GM21825 (cell line): ENCODE measurements at regions not wholly inside any gene's neighbourhood (a gene's known extent, or its start where the extent isn't known, plus 50 kb on each side); places are given as distances from the start of the nearest gene placed in this dataset.
"Not testable (repeated sequence)": the region's sequence is repeated elsewhere in the genome, so short reads cannot be mapped to it uniquely, and the experiment has no call there.

Experiments used
- ATAC-seq: cut with Tn5 transposase; IDR thresholded peaks from one replicate; pipeline ENCODE4 v1.9.1; 2021; ENCODE audit warnings: mild to moderate bottlenecking, moderate library complexity; ENCODE audit not compliant: unreplicated experiment

GRCh38 chr13:24617256-24618010 lies 62.8 kb upstream of the ATP12A start:
- ATAC-seq = no peak

GRCh38 chr13:24618011-24618955 lies 61.9 kb upstream of the ATP12A start:
- peak; percentile 90 for ATAC-seq

GRCh38 chr13:24619282-24619681 lies 60.9 kb upstream of the ATP12A start:
- ATAC-seq = no peak

GRCh38 chr13:24622481-24623148 lies 57.6 kb upstream of the ATP12A start:
- ATAC-seq = not testable (repeated sequence)

- ATAC-seq = no peak
Observed at GRCh38 chr13:24623149-24623665, 57.0 kb upstream of the ATP12A start.

GRCh38 chr13:24624363-24624762 lies 55.8 kb upstream of the ATP12A start:
- no peak for ATAC-seq

- no peak for ATAC-seq
Observed at GRCh38 chr13:24624801-24625231, 55.4 kb upstream of the ATP12A start.

- no peak for ATAC-seq
Observed at GRCh38 chr13:24625331-24625731, 54.9 kb upstream of the ATP12A start.

- ATAC-seq = no peak
Observed at GRCh38 chr13:24625870-24626849, 54.0 kb upstream of the ATP12A start.

GRCh38 chr13:24627090-24627714 lies 53.0 kb upstream of the ATP12A start:
- ATAC-seq = no peak

- no peak for ATAC-seq
Observed at GRCh38 chr13:24627946-24628345, 52.3 kb upstream of the ATP12A start.

- ATAC-seq = no peak
Observed at GRCh38 chr13:24629320-24629719, 50.9 kb upstream of the ATP12A start.

- ATAC-seq = no peak
Observed at GRCh38 chr13:24630121-24630520, 50.1 kb upstream of the ATP12A start.
